Chondrocyte (in vitro differentiated cells): ENCODE measurements at regions not wholly inside any gene's neighbourhood (a gene's known extent, or its start where the extent isn't known, plus 50 kb on each side); places are given as distances from the start of the nearest gene placed in this dataset.

Experiments
- DNase-seq: peaks from one replicate; pipeline ENCODE4 v3.0.0; 2021; ENCODE audit warnings: mixed read lengths, low spot score
- H3K27ac Mint-ChIP-seq: one replicate; pipeline ENCODE4 v1.8.0; 2021; ENCODE audit warnings: mild to moderate bottlenecking, moderate library complexity, mixed read lengths; ENCODE audit not compliant: unreplicated experiment
- H3K27me3 Mint-ChIP-seq: 2 replicates; pipeline ENCODE4 v1.8.0; 2021; ENCODE audit warnings: low read depth, mixed read lengths
- H3K36me3 Mint-ChIP-seq: 2 replicates; pipeline ENCODE4 v1.8.0; 2021; ENCODE audit warnings: low read depth, mixed read lengths
- H3K4me1 Mint-ChIP-seq: 2 replicates; pipeline ENCODE4 v1.8.0; 2021; ENCODE audit warnings: low read depth, mild to moderate bottlenecking, mixed read lengths
- H3K4me3 Mint-ChIP-seq: one replicate; pipeline ENCODE4 v1.8.0; 2021; ENCODE audit warnings: mild to moderate bottlenecking, moderate library complexity, mixed read lengths; ENCODE audit not compliant: unreplicated experiment
- H3K9me3 Mint-ChIP-seq: 2 replicates; pipeline ENCODE4 v1.8.0; 2021; ENCODE audit warnings: low read depth, mixed read lengths
- TF ChIP-seq, protein P1 (sequence below): fragments of 200-600 bp; sonication (generic); IDR thresholded peaks from 2 replicates; pipeline ENCODE4 v1.5.0; 2021; ENCODE audit warnings: antibody characterized with exemption, mild to moderate bottlenecking, moderate library complexity

- Mint-ChIP-seq H3K4me3 (no peak overlapping the region), H3K27ac (no peak overlapping the region), H3K36me3 (no peaks in the 10 kb centered on the region), H3K27me3 (no peaks in the 10 kb centered on the region), H3K4me1 (no peaks in the 10 kb centered on the region), H3K9me3 (no peaks in the 10 kb centered on the region)
- TF ChIP-seq, protein P1, sequence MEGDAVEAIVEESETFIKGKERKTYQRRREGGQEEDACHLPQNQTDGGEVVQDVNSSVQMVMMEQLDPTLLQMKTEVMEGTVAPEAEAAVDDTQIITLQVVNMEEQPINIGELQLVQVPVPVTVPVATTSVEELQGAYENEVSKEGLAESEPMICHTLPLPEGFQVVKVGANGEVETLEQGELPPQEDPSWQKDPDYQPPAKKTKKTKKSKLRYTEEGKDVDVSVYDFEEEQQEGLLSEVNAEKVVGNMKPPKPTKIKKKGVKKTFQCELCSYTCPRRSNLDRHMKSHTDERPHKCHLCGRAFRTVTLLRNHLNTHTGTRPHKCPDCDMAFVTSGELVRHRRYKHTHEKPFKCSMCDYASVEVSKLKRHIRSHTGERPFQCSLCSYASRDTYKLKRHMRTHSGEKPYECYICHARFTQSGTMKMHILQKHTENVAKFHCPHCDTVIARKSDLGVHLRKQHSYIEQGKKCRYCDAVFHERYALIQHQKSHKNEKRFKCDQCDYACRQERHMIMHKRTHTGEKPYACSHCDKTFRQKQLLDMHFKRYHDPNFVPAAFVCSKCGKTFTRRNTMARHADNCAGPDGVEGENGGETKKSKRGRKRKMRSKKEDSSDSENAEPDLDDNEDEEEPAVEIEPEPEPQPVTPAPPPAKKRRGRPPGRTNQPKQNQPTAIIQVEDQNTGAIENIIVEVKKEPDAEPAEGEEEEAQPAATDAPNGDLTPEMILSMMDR, result no peak
- DNase-seq, result no peak
Measured at GRCh38 chr11:98967005-98967404, 53.7 kb upstream of the CNTN5 start.
